ENCODE measurements at regions not wholly inside any gene's neighbourhood (a gene's known extent, or its start where the extent isn't known, plus 50 kb on each side); places are given as distances from the start of the nearest gene placed in this dataset.

DNA sequence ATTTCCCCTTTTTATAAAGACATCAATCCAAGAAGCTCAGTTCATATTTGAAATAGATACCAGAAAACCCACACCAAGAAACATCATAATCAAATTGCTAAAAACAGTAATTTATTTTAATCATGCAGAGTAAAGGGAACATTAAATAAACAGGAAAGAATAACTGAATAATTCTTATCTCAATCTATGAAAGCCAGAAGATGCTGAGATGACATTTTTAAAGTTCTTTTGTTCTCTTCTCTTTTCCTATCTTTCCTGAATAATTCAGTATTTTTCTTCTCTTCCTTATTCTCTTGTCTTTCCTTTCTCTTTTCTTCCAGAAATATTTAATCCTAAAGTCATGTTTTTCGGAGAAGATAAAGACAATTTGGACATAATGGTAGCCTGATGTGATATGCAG, 259.0 kb upstream of the OPRM1 start:
- DNase-seq = no peak

- DNase-seq = no peak
These were observed 260.8 kb upstream of the OPRM1 start for GRCh38 chr6:153778216-153778615.

DNA sequence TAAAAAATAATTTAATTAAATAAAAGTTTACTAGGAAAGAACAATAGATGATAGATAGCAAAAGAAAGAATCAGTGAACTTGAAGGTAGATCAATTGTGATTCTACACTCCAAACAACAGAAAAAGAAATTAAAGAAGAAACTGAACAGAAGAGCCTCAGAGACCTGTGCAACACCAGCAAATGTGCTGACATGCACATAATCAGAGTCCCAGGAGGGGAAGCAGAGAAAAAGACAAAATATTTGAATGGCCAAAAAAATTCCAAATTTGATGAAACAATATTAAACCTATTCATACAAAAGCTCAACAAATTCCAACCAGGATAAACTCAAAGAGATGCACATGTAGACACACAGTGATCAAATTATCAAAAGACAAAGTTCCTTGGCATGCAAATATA, 267.5 kb upstream of the OPRM1 start:
- no peak for DNase-seq

GRCh38 chr6:153767127-153767526, 271.9 kb upstream of the OPRM1 start:
- DNase-seq = no peak

GRCh38 chr6:153758516-153758915, 280.5 kb upstream of the OPRM1 start:
- DNase-seq = no peak

GRCh38 chr6:153735761-153736160, 303.3 kb upstream of the OPRM1 start:
- DNase-seq = no peak

GRCh38 chr6:153729189-153729588, 309.9 kb upstream of the OPRM1 start:
- no peak for DNase-seq

DNA sequence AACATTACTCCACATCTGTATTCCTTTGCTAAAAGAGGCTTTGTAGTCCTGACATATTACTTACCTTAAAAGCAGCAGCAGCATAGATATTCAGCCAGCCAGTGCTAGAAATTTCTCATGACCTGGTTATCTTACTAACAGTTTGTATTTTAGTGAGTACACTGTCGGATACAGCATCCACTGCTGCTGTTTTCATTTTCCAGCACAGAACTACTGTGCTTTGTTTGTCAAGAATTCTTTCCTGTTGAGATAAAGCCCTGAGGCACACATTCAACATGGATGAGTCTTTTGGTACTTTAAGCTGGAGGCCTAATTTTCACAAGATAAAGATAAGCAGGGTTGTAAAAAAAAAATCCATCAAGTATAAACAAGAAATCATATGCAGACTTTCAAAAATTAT, 311.2 kb upstream of the OPRM1 start:
- DNase-seq = no peak

DNA sequence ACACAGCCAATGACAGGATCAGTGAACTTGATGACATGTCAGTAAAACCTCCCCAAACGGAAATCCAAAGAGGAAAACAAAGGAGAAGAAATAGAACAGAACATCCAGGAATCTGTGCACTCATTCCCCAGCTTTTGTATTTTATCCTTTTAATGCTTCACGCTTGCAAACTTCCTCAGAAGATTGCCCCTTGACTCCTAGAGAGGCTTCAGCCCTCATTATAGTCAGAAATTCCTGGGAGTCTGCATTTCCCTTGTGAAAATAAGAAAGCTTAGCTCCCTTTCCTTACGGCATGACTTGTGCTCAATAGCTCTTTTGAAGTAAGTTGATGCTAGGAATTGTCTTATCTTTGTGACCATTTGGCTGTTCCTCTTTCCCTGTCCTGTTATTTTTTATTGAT, 313.6 kb upstream of the OPRM1 start:
- no peak for DNase-seq

DNA sequence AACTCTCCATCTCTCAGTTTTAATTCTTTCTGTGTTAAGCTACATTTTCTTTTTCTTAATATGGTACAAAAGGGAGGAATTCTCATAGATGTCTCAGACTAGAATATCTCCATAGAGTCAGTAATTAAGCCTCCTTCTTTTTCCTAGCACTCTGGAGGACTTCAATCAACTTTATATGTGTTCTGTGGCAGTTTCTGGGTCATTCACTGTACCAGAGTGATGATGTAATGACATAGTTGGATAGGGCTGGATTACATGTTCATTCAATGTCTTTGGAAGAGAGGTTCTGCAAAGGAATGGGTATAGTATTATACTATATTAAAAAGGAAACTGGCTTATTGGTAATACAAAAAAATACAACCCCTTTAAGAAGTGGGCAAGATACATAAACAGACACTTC, 318.3 kb upstream of the OPRM1 start:
- no peak for DNase-seq

DNA sequence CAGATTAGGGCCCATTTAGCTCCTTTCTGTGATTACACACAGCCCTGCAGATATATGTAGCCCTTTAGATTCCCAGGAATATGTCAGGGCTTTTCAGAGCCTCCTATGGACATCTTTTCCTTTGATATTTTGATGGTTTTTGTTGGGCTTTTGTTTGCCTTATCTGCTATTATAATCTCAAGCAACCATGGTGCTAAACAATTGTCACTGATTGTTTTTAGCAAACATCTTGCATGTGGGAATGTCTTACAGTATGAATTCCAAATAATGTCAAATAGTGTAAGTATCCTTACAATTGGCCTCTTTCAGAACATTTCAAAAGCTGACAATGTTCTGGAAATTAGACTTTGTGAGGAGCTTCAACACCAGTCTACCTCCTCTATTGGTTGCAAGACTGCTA, 333.6 kb upstream of the OPRM1 start:
- no peak for DNase-seq

GRCh38 chr6:153702671-153703070, 336.4 kb upstream of the OPRM1 start:
- DNase-seq = no peak

DNA sequence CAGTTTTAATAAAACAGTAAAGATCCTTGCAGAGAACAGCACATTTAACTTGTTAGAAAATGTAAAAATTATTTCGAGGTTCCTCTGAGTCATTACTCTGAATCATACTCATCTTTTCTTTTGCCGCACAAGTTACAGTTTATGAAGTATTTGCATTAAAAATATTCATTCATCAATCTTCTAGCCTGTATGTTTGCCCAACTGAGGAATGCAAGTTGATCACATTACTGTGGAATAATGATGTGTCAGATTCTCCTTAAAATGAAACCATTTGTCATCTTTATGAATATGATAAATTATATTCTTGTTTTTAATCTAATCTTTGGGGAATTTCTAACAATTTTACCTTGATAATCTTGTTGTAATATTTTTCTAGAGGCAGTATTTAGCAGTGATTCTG, 340.4 kb upstream of the OPRM1 start:
- DNase-seq = no peak

GRCh38 chr6:153698001-153698400, 341.0 kb upstream of the OPRM1 start:
- no peak for DNase-seq

- DNase-seq = no peak
These were observed 361.5 kb upstream of the OPRM1 start for GRCh38 chr6:153677522-153677921.

- DNase-seq = no peak
These were observed 365.3 kb upstream of the OPRM1 start for GRCh38 chr6:153673750-153674149.

GRCh38 chr6:153673225-153673624, 365.8 kb upstream of the OPRM1 start:
- DNase-seq = no peak

GRCh38 chr6:153670403-153671026, 368.5 kb upstream of the OPRM1 start:
- no peak for DNase-seq

DNA sequence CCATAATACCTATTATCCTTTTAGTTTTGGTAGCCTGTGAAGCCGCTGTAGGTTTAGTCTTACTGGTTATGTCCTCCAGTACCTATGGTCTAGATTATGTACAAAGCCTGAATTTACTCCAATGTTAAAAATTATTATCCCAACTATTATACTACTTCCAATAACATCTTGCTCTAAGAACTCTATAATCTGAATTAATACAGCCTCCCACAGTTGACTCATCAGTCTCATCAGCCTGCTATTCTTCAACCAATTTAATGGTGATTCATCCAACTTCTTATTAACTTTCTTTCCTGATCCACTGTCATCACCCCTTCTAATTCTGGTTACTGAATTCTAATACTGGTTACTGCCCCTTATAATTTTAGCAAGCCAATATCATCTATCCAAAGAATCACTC, 370.3 kb upstream of the OPRM1 start:
- no peak for DNase-seq

DNA sequence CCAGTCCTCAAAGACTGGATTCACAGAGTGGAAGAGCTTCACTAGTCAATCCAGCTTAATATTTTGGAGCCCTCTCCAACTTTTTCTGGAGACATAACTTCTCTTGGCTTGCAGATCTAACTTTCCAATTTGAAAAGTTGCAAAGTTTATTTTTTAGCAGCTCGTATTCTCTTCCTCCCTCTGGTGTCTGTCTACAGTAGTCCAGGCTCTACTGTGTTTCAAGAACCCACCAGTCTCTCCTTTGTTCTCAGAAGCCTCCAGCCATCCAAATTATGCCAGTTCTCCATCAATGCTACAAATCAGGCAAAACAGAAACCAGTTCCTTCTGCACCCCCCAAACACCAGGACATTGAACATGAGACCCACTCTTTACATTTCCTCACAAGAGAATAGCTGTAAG, 376.1 kb upstream of the OPRM1 start:
- DNase-seq = no peak

DNA sequence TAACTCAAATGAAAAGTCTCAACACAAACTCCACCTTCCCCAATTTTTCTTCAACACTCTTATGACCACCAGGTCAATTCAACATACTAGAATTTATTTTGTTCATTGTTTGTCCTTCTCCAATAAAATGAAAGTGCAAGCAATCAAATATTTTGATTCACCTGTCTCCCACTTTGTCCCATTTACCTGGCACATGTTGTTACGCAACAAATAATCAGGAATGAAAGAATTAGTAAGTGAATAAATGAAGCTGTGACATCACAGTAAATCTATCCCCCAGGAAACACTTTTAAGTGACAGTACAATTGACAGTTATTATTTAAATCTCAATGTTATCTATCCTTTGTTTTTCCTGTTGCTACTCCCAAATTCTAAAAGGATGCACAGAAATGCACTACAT, 393.7 kb upstream of the OPRM1 start:
- DNase-seq = no peak

GRCh38 chr6:153644000-153644399, 395.0 kb upstream of the OPRM1 start:
- no peak for DNase-seq

DNA sequence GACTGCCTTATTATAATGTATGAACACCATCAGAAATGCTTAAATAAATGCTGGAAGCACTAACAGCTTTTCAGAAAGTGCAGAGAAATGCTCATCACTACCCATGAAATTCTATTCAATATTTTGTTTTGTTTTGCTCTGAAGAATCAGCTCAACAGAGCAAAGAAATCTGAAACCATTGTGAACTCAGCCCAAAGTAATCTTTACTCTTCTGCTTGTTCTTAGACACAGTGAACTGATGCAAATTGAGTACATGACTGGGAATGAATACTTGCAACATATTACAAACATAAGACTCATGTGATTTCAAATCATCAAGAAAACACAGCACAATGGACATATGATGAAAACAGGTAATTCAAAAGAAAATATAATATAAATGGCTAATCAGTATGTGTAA, 404.6 kb upstream of the OPRM1 start:
- no peak for DNase-seq

GRCh38 chr6:153625089-153625488, 414.0 kb upstream of the OPRM1 start:
- DNase-seq = no peak

GRCh38 chr6:153624528-153624927, 414.5 kb upstream of the OPRM1 start:
- no peak for DNase-seq

DNA sequence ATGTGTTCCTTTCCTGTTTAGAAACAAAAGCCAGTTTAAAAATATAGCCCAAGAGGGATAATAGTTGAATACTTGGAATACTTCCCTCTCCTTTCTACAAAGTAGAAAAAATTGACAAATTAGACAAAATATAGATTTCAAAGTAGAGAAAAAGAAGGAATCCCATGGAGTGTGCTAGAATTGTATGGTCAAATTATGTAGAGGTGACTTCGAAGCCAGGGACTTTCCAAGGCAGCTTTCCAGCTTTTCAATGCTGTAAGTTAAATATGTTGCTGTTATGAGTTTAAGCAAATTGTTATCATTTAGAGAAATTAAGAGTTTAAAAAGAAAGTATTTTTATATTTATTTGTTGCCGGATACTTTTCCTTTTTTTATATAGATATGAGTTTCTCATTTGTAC, 415.5 kb upstream of the OPRM1 start:
- no peak for DNase-seq
